IPS-NIHi7 (cell line): ENCODE measurements at regions not wholly inside any gene's neighbourhood (a gene's known extent, or its start where the extent isn't known, plus 50 kb on each side); places are given as distances from the start of the nearest gene placed in this dataset.
A peak's percentile ranks its signal among the peaks of the same experiment; 100 is the strongest.

Experiments used
- DNase-seq: peaks from one replicate; pipeline ENCODE4 v3.0.0; 2012; ENCODE audit warnings: mixed read lengths; ENCODE audit errors: extremely low spot score

- DNase-seq: peak; percentile 59
These were observed 107.1 kb upstream of the BACH2 start for GRCh38 chr6:90403489-90404381.

GRCh38 chr6:90402831-90403192, 106.2 kb upstream of the BACH2 start:
- no peak for DNase-seq

GRCh38 chr6:90401933-90402830, 105.5 kb upstream of the BACH2 start:
- DNase-seq: no peak

GRCh38 chr6:90399970-90400369, 103.3 kb upstream of the BACH2 start:
- no peak for DNase-seq

GRCh38 chr6:90397929-90398674, 101.5 kb upstream of the BACH2 start:
- DNase-seq: no peak

GRCh38 chr6:90397047-90397446, 100.4 kb upstream of the BACH2 start:
- DNase-seq: no peak

GRCh38 chr6:90393232-90393884, 96.7 kb upstream of the BACH2 start:
- peak; percentile 69 for DNase-seq

GRCh38 chr6:90390379-90390778, 93.7 kb upstream of the BACH2 start:
- no peak for DNase-seq

GRCh38 chr6:90388395-90388794, 91.8 kb upstream of the BACH2 start:
- no peak for DNase-seq

GRCh38 chr6:90387826-90388225, 91.2 kb upstream of the BACH2 start:
- DNase-seq: no peak

- DNase-seq: no peak
These were observed 90.7 kb upstream of the BACH2 start for GRCh38 chr6:90387383-90387775.

- DNase-seq: no peak
These were observed 90.0 kb upstream of the BACH2 start for GRCh38 chr6:90386399-90387382.

- DNase-seq: no peak
These were observed 89.2 kb upstream of the BACH2 start for GRCh38 chr6:90385759-90386313.

GRCh38 chr6:90384720-90385119, 88.1 kb upstream of the BACH2 start:
- no peak for DNase-seq

GRCh38 chr6:90383196-90383822, 86.7 kb upstream of the BACH2 start:
- DNase-seq: no peak

GRCh38 chr6:90382760-90383159, 86.1 kb upstream of the BACH2 start:
- DNase-seq: no peak

GRCh38 chr6:90375681-90376439, 79.2 kb upstream of the BACH2 start:
- no peak for DNase-seq

GRCh38 chr6:90374201-90374600, 77.6 kb upstream of the BACH2 start:
- DNase-seq: no peak

GRCh38 chr6:90372885-90373284, 76.2 kb upstream of the BACH2 start:
- no peak for DNase-seq
